Activated CD4-positive, CD25-positive, alpha-beta regulatory T cell treated with anti-CD3 and anti-CD28 coated beads, Interleukin-2, amount 50 U/mL, for 24 hours (primary cell): ENCODE measurements at regions not wholly inside any gene's neighbourhood (a gene's known extent, or its start where the extent isn't known, plus 50 kb on each side); places are given as distances from the start of the nearest gene placed in this dataset.
"Not testable (repeated sequence)": the region's sequence is repeated elsewhere in the genome, so short reads cannot be mapped to it uniquely, and the experiment has no call there.

ENCODE experiments used
- ATAC-seq, 2 donors: fragments of 150-1000 bp; cut with Tn5 transposase; one replicate each; pipeline ENCODE4 v1.10.0; 2021; ENCODE audit warnings: mild to moderate bottlenecking in 1 of 2, moderate library complexity in 1 of 2

- ATAC-seq = no peak
Observed at GRCh38 chr5:33160871-33161270, 279.9 kb upstream of the TARS1 start.

GRCh38 chr5:33161421-33161820 lies 279.3 kb upstream of the TARS1 start:
- no peak for ATAC-seq

- ATAC-seq = no peak
Observed at GRCh38 chr5:33162057-33162456, 278.7 kb upstream of the TARS1 start.

- ATAC-seq = no peak
Observed at GRCh38 chr5:33166522-33166921, 274.2 kb upstream of the TARS1 start.

GRCh38 chr5:33166948-33167347 lies 273.8 kb upstream of the TARS1 start:
- ATAC-seq = no peak

- no peak for ATAC-seq
Observed at GRCh38 chr5:33167541-33167940, 273.2 kb upstream of the TARS1 start.

GRCh38 chr5:33170411-33170810 lies 270.4 kb upstream of the TARS1 start:
- no peak for ATAC-seq

- ATAC-seq = no peak
Observed at GRCh38 chr5:33174383-33174782, 266.4 kb upstream of the TARS1 start.

- ATAC-seq = no peak
Observed at GRCh38 chr5:33179301-33179700, 261.5 kb upstream of the TARS1 start.

- ATAC-seq = no peak
Observed at GRCh38 chr5:33180900-33181299, 259.9 kb upstream of the TARS1 start.

- ATAC-seq = no peak
Observed at GRCh38 chr5:33182986-33183385, 257.8 kb upstream of the TARS1 start.

- no peak for ATAC-seq
Observed at GRCh38 chr5:33184367-33184766, 256.4 kb upstream of the TARS1 start.

- no peak for ATAC-seq
Observed at GRCh38 chr5:33188089-33188488, 252.7 kb upstream of the TARS1 start.

- no peak for ATAC-seq
Observed at GRCh38 chr5:33194914-33195313, 245.9 kb upstream of the TARS1 start.

GRCh38 chr5:33195431-33196165 lies 245.2 kb upstream of the TARS1 start:
- ATAC-seq = no peak

GRCh38 chr5:33198836-33199235 lies 241.9 kb upstream of the TARS1 start:
- no peak for ATAC-seq

GRCh38 chr5:33203931-33204330 lies 236.8 kb upstream of the TARS1 start:
- no peak for ATAC-seq

GRCh38 chr5:33205079-33205478 lies 235.7 kb upstream of the TARS1 start:
- no peak for ATAC-seq

GRCh38 chr5:33205727-33206410 lies 234.9 kb upstream of the TARS1 start:
- no peak for ATAC-seq

- no peak for ATAC-seq
Observed at GRCh38 chr5:33206962-33207506, 233.7 kb upstream of the TARS1 start.

GRCh38 chr5:33209252-33209651 lies 231.5 kb upstream of the TARS1 start:
- no peak for ATAC-seq

GRCh38 chr5:33210221-33210620 lies 230.5 kb upstream of the TARS1 start:
- not testable (repeated sequence) for ATAC-seq

- ATAC-seq = no peak
Observed at GRCh38 chr5:33210978-33211377, 229.8 kb upstream of the TARS1 start.

- ATAC-seq = no peak
Observed at GRCh38 chr5:33212439-33212838, 228.3 kb upstream of the TARS1 start.
